H9 (cell line): ENCODE measurements at regions not wholly inside any gene's neighbourhood (a gene's known extent, or its start where the extent isn't known, plus 50 kb on each side); places are given as distances from the start of the nearest gene placed in this dataset.

Experiments
- DNase-seq: peaks from one replicate; pipeline ENCODE4 v3.0.0-alpha.2; 2017
- H2AFZ ChIP-seq: one replicate; pipeline ENCODE4 v1.6.1; 2013; ENCODE audit warnings: mild to moderate bottlenecking, low read length, control low read depth, moderate library complexity
- H2AK5ac ChIP-seq: 2 replicates; pipeline ENCODE4 v1.6.1; 2013; ENCODE audit warnings: low read length, control low read depth, mixed read lengths; ENCODE audit not compliant: insufficient read length
- H2BK120ac ChIP-seq: one replicate; pipeline ENCODE4 v1.6.1; 2013; ENCODE audit warnings: low read depth, mild to moderate bottlenecking, low read length, control low read depth, inconsistent platforms; ENCODE audit not compliant: poor library complexity, severe bottlenecking
- H2BK12ac ChIP-seq: 2 replicates; pipeline ENCODE4 v1.6.1; 2013; ENCODE audit warnings: low read length, control low read depth, mixed read lengths, low read depth; ENCODE audit not compliant: insufficient read length
- H2BK15ac ChIP-seq: 2 replicates; pipeline ENCODE4 v1.6.1; 2013; ENCODE audit warnings: low read depth, low read length, control low read depth
- H2BK20ac ChIP-seq: one replicate; pipeline ENCODE4 v1.6.1; 2013; ENCODE audit warnings: low read depth, mild to moderate bottlenecking, low read length, control low read depth, inconsistent platforms; ENCODE audit not compliant: poor library complexity, severe bottlenecking
- H2BK5ac ChIP-seq: 2 replicates; pipeline ENCODE4 v1.6.1; 2013; ENCODE audit warnings: low read length, control low read depth, mixed read lengths; ENCODE audit not compliant: insufficient read length
- H3K14ac ChIP-seq: 2 replicates; pipeline ENCODE4 v1.6.1; 2013; ENCODE audit warnings: low read length, control low read depth; ENCODE audit not compliant: insufficient read depth
- H3K18ac ChIP-seq: 2 replicates; pipeline ENCODE4 v1.6.1; 2013; ENCODE audit warnings: low read depth, mild to moderate bottlenecking, mixed read lengths, low read length, control low read depth; ENCODE audit not compliant: insufficient read length
- H3K23ac ChIP-seq: 2 replicates; pipeline ENCODE4 v1.6.1; 2013; ENCODE audit warnings: low read length, control low read depth, mixed read lengths, low read depth; ENCODE audit not compliant: insufficient read length
- H3K23me2 ChIP-seq: 2 replicates; pipeline ENCODE4 v1.6.1; 2013; ENCODE audit warnings: low read depth, mild to moderate bottlenecking, mixed read lengths, low read length, control low read depth; ENCODE audit not compliant: insufficient read length, poor library complexity, severe bottlenecking
- H3K27ac ChIP-seq: 2 replicates; pipeline ENCODE4 v1.5.1; 2013; ENCODE audit warnings: low read length, control low read depth, mixed read lengths, low read depth; ENCODE audit not compliant: insufficient read length
- H3K27me3 ChIP-seq: 2 replicates; pipeline ENCODE4 v1.6.1; 2013; ENCODE audit warnings: low read length, control low read depth, inconsistent platforms; ENCODE audit not compliant: insufficient read depth
- H3K4ac ChIP-seq: 2 replicates; pipeline ENCODE4 v1.6.1; 2013; ENCODE audit warnings: low read depth, mild to moderate bottlenecking, control low read depth, inconsistent platforms, low read length, moderate library complexity
- H3K4me1 ChIP-seq: 2 replicates; pipeline ENCODE4 v1.6.1; 2013; ENCODE audit warnings: low read length, control low read depth, inconsistent platforms; ENCODE audit not compliant: insufficient read depth
- H3K4me2 ChIP-seq: 2 replicates; pipeline ENCODE4 v1.6.1; 2013; ENCODE audit warnings: low read length, control low read depth, mixed read lengths; ENCODE audit not compliant: insufficient read length, insufficient read depth
- H3K56ac ChIP-seq: 2 replicates; pipeline ENCODE4 v1.6.1; 2013; ENCODE audit warnings: low read depth, mild to moderate bottlenecking, mixed read lengths, low read length, control low read depth; ENCODE audit not compliant: insufficient read length
- H3K79me1 ChIP-seq: 2 replicates; pipeline ENCODE4 v1.6.1; 2013; ENCODE audit warnings: low read depth, mild to moderate bottlenecking, moderate library complexity, low read length, control low read depth, inconsistent platforms; ENCODE audit not compliant: insufficient read depth, poor library complexity, severe bottlenecking
- H3K79me2 ChIP-seq: 2 replicates; pipeline ENCODE4 v1.6.1; 2013; ENCODE audit warnings: low read length, control low read depth, inconsistent platforms; ENCODE audit not compliant: insufficient read depth
- H3K9ac ChIP-seq: 2 replicates; pipeline ENCODE4 v1.6.1; 2013; ENCODE audit warnings: low read length, control low read depth, mixed read lengths; ENCODE audit not compliant: insufficient read length; ENCODE audit errors: extremely low read depth
- H3K9me3 ChIP-seq: one replicate; pipeline ENCODE4 v1.6.1; 2013; ENCODE audit warnings: low read depth, low read length, inconsistent platforms; ENCODE audit not compliant: control insufficient read depth
- H3T11ph ChIP-seq: one replicate; pipeline ENCODE4 v1.6.1; 2013; ENCODE audit warnings: mild to moderate bottlenecking, low read length, control low read depth, inconsistent platforms
- H4K20me1 ChIP-seq: one replicate; pipeline ENCODE4 v1.6.1; 2013; ENCODE audit not compliant: control insufficient read depth, insufficient read length, insufficient read depth
- H4K5ac ChIP-seq: 2 replicates; pipeline ENCODE4 v1.6.1; 2013; ENCODE audit warnings: low read depth, mild to moderate bottlenecking, mixed read lengths, low read length, control low read depth; ENCODE audit not compliant: insufficient read length
- H4K8ac ChIP-seq: replicated peaks from 2 replicates; pipeline ENCODE4 v1.6.1; 2013; ENCODE audit warnings: low read length, control low read depth, mixed read lengths, low read depth; ENCODE audit not compliant: insufficient read length
- H4K91ac ChIP-seq: 2 replicates; pipeline ENCODE4 v1.6.1; 2013; ENCODE audit warnings: low read depth, mild to moderate bottlenecking, moderate library complexity, mixed read lengths, low read length, control low read depth; ENCODE audit not compliant: insufficient read length
- H3K27ac Mint-ChIP-seq, 3 experiments: 2 replicates in 2 of 3; 3 replicates in 1 of 3; pipeline ENCODE4 v1.8.0; 2020 to 2021; ENCODE audit warnings: mixed read lengths in 3 of 3, mild to moderate bottlenecking in 1 of 3, moderate library complexity in 1 of 3
- H3K27me3 Mint-ChIP-seq: 2 replicates; pipeline ENCODE4 v1.8.0; 2021; ENCODE audit warnings: low read depth, mild to moderate bottlenecking, moderate library complexity, mixed read lengths
- H3K36me3 Mint-ChIP-seq, 3 experiments: 2 replicates in 2 of 3; 3 replicates in 1 of 3; pipeline ENCODE4 v1.8.0; 2020 to 2021; ENCODE audit warnings: low read depth in 3 of 3, mixed read lengths in 3 of 3; ENCODE audit not compliant: insufficient read depth in 1 of 3
- H3K4me1 Mint-ChIP-seq, 2 experiments: 2 replicates each; pipeline ENCODE4 v1.8.0; 2020; ENCODE audit warnings: mixed read lengths in 2 of 2
- H3K4me3 Mint-ChIP-seq, 2 experiments: 2 replicates in 1 of 2; 3 replicates in 1 of 2; pipeline ENCODE4 v1.8.0; 2020 to 2021; ENCODE audit warnings: mild to moderate bottlenecking in 2 of 2, mixed read lengths in 2 of 2, moderate library complexity in 1 of 2
- H3K9me3 Mint-ChIP-seq, 2 experiments: 2 replicates in 1 of 2; 3 replicates in 1 of 2; pipeline ENCODE4 v1.8.0; 2020; ENCODE audit warnings: mild to moderate bottlenecking in 2 of 2, mixed read lengths in 2 of 2, moderate library complexity in 1 of 2
- CTCF ChIP-seq: fragments of 200-600 bp; sonication (generic); conservative IDR thresholded peaks from 3 replicates; pipeline ENCODE4 v1.8.0; 2021; ENCODE audit warnings: antibody characterized with exemption, mild to moderate bottlenecking
- WGBS: extraction: QIAGEN DNeasy Blood & Tissue Kit; methylation state at CpG from one replicate; pipeline ENCODE4 v1.1.7; 2013; ENCODE audit warnings: missing lambda C conversion rate, low lambda C conversion rate, mixed read lengths; ENCODE audit not compliant: insufficient read length; ENCODE audit errors: extremely low coverage; 5-methylcytosine and 5-hydroxymethylcytosine counted together

- no peak overlapping the region for H4K5ac ChIP-seq
- no peak for TF ChIP-seq CTCF
- H3K27ac Mint-ChIP-seq = no peak overlapping the region
- no peaks in the 10 kb centered on the region for H3K9me3 Mint-ChIP-seq
- no peak overlapping the region for H3K18ac ChIP-seq
- H3K4me2 ChIP-seq = no peak overlapping the region
- no peak overlapping the region for H2BK20ac ChIP-seq
- no peak overlapping the region for H4K8ac ChIP-seq
- H2AFZ ChIP-seq = no peak overlapping the region
- no peak overlapping the region for H3T11ph ChIP-seq
- no peaks in the 10 kb centered on the region for H3K27me3 ChIP-seq
- H3K4ac ChIP-seq = no peak overlapping the region
- H3K4me3 Mint-ChIP-seq = no peak overlapping the region
- H2BK5ac ChIP-seq = no peak overlapping the region
- H3K4me1 ChIP-seq = no peaks in the 10 kb centered on the region
- H3K4me1 Mint-ChIP-seq = no peaks in the 10 kb centered on the region
- H3K79me2 ChIP-seq = no peaks in the 10 kb centered on the region
- no peaks in the 10 kb centered on the region for H3K23me2 ChIP-seq
- H3K23ac ChIP-seq = no peak overlapping the region
- H2BK15ac ChIP-seq = no peak overlapping the region
- no peak overlapping the region for H2AK5ac ChIP-seq
- no peak overlapping the region for H3K14ac ChIP-seq
- H3K56ac ChIP-seq = no peak overlapping the region
- H3K27ac ChIP-seq = no peak overlapping the region
- no peak overlapping the region for H3K9ac ChIP-seq
- no peak overlapping the region for H2BK120ac ChIP-seq
- H3K27me3 Mint-ChIP-seq = no peaks in the 10 kb centered on the region
- no peak overlapping the region for H2BK12ac ChIP-seq
- no CpG with 5 or more reads among the region's 2 CpGs for WGBS
- H4K91ac ChIP-seq = no peak overlapping the region
- DNase-seq = no peak
- no peaks in the 10 kb centered on the region for H3K9me3 ChIP-seq
- H4K20me1 ChIP-seq = no peaks in the 10 kb centered on the region
- no peaks in the 10 kb centered on the region for H3K36me3 Mint-ChIP-seq
- no peaks in the 10 kb centered on the region for H3K79me1 ChIP-seq
These were observed 523.4 kb downstream of the TENT5A start for GRCh38 chr6:81228912-81229555.
